Ovary (tissue), 3 donors: ENCODE measurements at regions not wholly inside any gene's neighbourhood (a gene's known extent, or its start where the extent isn't known, plus 50 kb on each side); places are given as distances from the start of the nearest gene placed in this dataset.

Source experiments
- POLR2A ChIP-seq: fragments of 450-650 bp; IDR thresholded peaks from one replicate; pipeline ENCODE4 v1.6.1; 2017; ENCODE audit warnings: antibody characterized with exemption, mild to moderate bottlenecking, moderate library complexity
- TF ChIP-seq, protein P1 (sequence below), 3 donors: fragments of 450-650 bp in 2 of 3; fragments of 200-600 bp in 1 of 3; IDR thresholded peaks; one replicate each; pipeline versions ENCODE4 v1.5.1 to v1.8.0; 2016 to 2022; ENCODE audit warnings: antibody characterized with exemption in 3 of 3, mild to moderate bottlenecking in 1 of 3
- donor health status: DM: no; HTN: no; CAD: no.

DNA sequence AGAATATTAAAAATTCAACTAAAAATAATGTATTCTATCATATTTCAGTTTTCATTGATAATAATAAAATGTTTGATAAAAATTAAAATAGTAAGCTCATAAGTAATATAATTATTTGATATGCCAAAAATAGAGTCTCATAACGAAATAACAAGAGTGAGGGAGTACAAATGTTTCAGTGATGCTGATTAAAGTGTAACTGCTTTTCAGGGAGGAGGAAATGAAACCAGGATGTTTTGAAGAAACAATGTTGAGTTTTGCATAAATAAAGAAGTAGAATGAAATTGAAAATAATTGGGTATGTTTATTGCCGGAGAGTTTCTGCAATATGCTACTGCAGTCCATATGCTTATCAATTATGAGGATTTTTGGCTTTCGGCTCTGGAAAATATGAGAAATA lies 1159.8 kb upstream of the ADGRL2 start:
- TF ChIP-seq, protein P1, sequence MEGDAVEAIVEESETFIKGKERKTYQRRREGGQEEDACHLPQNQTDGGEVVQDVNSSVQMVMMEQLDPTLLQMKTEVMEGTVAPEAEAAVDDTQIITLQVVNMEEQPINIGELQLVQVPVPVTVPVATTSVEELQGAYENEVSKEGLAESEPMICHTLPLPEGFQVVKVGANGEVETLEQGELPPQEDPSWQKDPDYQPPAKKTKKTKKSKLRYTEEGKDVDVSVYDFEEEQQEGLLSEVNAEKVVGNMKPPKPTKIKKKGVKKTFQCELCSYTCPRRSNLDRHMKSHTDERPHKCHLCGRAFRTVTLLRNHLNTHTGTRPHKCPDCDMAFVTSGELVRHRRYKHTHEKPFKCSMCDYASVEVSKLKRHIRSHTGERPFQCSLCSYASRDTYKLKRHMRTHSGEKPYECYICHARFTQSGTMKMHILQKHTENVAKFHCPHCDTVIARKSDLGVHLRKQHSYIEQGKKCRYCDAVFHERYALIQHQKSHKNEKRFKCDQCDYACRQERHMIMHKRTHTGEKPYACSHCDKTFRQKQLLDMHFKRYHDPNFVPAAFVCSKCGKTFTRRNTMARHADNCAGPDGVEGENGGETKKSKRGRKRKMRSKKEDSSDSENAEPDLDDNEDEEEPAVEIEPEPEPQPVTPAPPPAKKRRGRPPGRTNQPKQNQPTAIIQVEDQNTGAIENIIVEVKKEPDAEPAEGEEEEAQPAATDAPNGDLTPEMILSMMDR (IDR thresholded peaks at IDR 0.05), result no peak
- no peak for TF ChIP-seq POLR2A
